Cardiac muscle cell (in vitro differentiated cells and primary cell): ENCODE measurements at regions not wholly inside any gene's neighbourhood (a gene's known extent, or its start where the extent isn't known, plus 50 kb on each side); places are given as distances from the start of the nearest gene placed in this dataset.

Experiments used
- DNase-seq, 2 donors: peaks; one replicate each; pipeline versions ENCODE4 v3.0.0 to v3.0.0-alpha.2; 2010 to 2017; ENCODE audit warnings: low read depth in 1 of 2, low spot score in 1 of 2
- H3K27ac ChIP-seq: fragments of 200-600 bp; sonication (generic); 2 replicates; pipeline ENCODE4 v1.5.1; 2016
- H3K27me3 ChIP-seq: fragments of 200-600 bp; sonication (generic); 2 replicates; pipeline ENCODE4 v1.6.0; 2016; ENCODE audit warnings: control low read depth
- H3K36me3 ChIP-seq: fragments of 200-600 bp; sonication (generic); 2 replicates; pipeline ENCODE4 v1.5.1; 2016; ENCODE audit warnings: control low read depth
- H3K4me1 ChIP-seq: fragments of 200-600 bp; sonication (generic); 2 replicates; pipeline ENCODE4 v1.8.1; 2017; ENCODE audit warnings: low read depth, mild to moderate bottlenecking, mixed run types
- H3K4me3 ChIP-seq: fragments of 200-600 bp; sonication (generic); 2 replicates; pipeline ENCODE4 v1.5.1; 2016; ENCODE audit warnings: mild to moderate bottlenecking
- H3K9me3 ChIP-seq: fragments of 200-600 bp; sonication (generic); 2 replicates; pipeline ENCODE4 v1.5.1; 2017; ENCODE audit warnings: low read depth, mild to moderate bottlenecking, control low read depth
- TF ChIP-seq, protein P1 (sequence below): IDR thresholded peaks from 2 replicates; pipeline ENCODE4 v1.5.1; 2012; ENCODE audit warnings: low read depth, mild to moderate bottlenecking, low read length

GRCh38 chrX:25204182-25204581 is 188.4 kb upstream of the ARX start:
- Histone ChIP-seq H3K27me3 (no peaks in the 10 kb centered on the region), H3K4me3 (no peak overlapping the region), H3K36me3 (no peaks in the 10 kb centered on the region), H3K4me1 (no peaks in the 10 kb centered on the region), H3K27ac (no peak overlapping the region), H3K9me3 (no peaks in the 10 kb centered on the region)
- TF ChIP-seq, protein P1, sequence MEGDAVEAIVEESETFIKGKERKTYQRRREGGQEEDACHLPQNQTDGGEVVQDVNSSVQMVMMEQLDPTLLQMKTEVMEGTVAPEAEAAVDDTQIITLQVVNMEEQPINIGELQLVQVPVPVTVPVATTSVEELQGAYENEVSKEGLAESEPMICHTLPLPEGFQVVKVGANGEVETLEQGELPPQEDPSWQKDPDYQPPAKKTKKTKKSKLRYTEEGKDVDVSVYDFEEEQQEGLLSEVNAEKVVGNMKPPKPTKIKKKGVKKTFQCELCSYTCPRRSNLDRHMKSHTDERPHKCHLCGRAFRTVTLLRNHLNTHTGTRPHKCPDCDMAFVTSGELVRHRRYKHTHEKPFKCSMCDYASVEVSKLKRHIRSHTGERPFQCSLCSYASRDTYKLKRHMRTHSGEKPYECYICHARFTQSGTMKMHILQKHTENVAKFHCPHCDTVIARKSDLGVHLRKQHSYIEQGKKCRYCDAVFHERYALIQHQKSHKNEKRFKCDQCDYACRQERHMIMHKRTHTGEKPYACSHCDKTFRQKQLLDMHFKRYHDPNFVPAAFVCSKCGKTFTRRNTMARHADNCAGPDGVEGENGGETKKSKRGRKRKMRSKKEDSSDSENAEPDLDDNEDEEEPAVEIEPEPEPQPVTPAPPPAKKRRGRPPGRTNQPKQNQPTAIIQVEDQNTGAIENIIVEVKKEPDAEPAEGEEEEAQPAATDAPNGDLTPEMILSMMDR: no peak
- DNase-seq: no peak

DNA sequence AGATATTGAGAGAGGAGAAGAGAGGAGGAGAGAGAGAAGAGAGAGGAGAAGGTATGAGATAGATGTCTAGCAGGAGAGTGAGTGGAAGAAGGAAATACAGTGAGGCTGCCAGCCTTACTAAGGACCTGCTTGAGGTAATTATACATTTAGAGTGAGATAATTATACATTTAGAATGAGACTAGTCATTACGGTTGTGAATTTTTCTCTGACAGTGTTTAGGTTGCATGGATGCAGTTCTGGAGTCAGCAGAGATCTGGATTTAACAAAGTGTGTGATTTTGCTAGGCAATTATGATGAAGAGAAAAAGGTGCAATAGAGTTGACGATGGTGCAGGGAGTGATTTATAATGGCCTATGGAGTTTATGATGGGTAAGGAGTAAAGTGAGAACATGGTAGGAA is 187.1 kb upstream of the ARX start:
- DNase-seq: no peak

DNA sequence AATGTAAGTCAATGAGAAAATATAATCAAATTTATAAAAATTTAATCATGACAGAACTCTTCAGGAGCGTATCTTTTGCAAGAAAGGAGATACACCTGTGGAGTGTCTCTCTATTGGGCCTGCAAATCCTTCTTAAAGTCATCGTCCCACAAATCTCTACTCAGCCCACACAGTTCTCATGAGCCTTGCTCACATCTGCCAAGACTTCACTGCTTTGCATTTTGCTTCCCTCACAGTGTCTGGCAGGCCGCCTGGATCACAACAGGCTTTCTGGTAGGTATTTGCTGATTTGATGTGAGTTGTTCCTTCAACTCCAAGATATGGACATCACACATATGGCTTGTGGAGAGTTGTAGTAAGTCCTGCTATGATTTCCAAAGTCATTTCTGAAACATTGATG is 183.1 kb upstream of the ARX start:
- Histone ChIP-seq H3K27me3 (no peaks in the 10 kb centered on the region), H3K4me3 (no peak overlapping the region), H3K4me1 (no peaks in the 10 kb centered on the region), H3K36me3 (no peaks in the 10 kb centered on the region), H3K27ac (no peak overlapping the region), H3K9me3 (no peaks in the 10 kb centered on the region)
- DNase-seq: no peak
- TF ChIP-seq, protein P1: no peak

More for the DNA sequence above, 187.1 kb upstream of the ARX start:
- no peaks in the 10 kb centered on the region for H3K27me3 ChIP-seq
- H3K4me1 ChIP-seq: no peaks in the 10 kb centered on the region
- H3K27ac ChIP-seq: no peak overlapping the region
- no peaks in the 10 kb centered on the region for H3K9me3 ChIP-seq
- TF ChIP-seq, protein P1: no peak
- no peaks in the 10 kb centered on the region for H3K36me3 ChIP-seq
- H3K4me3 ChIP-seq: no peak overlapping the region

- Histone ChIP-seq H3K27ac (no peak overlapping the region), H3K4me1 (no peaks in the 10 kb centered on the region), H3K27me3 (no peaks in the 10 kb centered on the region), H3K4me3 (no peak overlapping the region), H3K9me3 (no peaks in the 10 kb centered on the region), H3K36me3 (no peaks in the 10 kb centered on the region)
- TF ChIP-seq, protein P1: no peak
- DNase-seq: no peak
Measured at GRCh38 chrX:25198253-25198652, 182.5 kb upstream of the ARX start.

- H3K36me3 ChIP-seq: no peaks in the 10 kb centered on the region
- H3K4me1 ChIP-seq: no peaks in the 10 kb centered on the region
- no peak overlapping the region for H3K27ac ChIP-seq
- no peak for DNase-seq
- H3K4me3 ChIP-seq: no peak overlapping the region
- no peaks in the 10 kb centered on the region for H3K27me3 ChIP-seq
- no peaks in the 10 kb centered on the region for H3K9me3 ChIP-seq
- TF ChIP-seq, protein P1: no peak
Measured at GRCh38 chrX:25196221-25196620, 180.5 kb upstream of the ARX start.

GRCh38 chrX:25191403-25191802 is 175.6 kb upstream of the ARX start:
- no peaks in the 10 kb centered on the region for H3K9me3 ChIP-seq
- no peak overlapping the region for H3K27ac ChIP-seq
- H3K36me3 ChIP-seq: no peaks in the 10 kb centered on the region
- no peaks in the 10 kb centered on the region for H3K4me1 ChIP-seq
- no peak overlapping the region for H3K4me3 ChIP-seq
- TF ChIP-seq, protein P1: no peak
- DNase-seq: no peak
- no peaks in the 10 kb centered on the region for H3K27me3 ChIP-seq
